Neural cell (in vitro differentiated cells): ENCODE measurements at regions not wholly inside any gene's neighbourhood (a gene's known extent, or its start where the extent isn't known, plus 50 kb on each side); places are given as distances from the start of the nearest gene placed in this dataset.

ENCODE experiments used
- CTCF ChIP-seq: fragments of 450-650 bp; IDR thresholded peaks from 2 replicates; pipeline ENCODE4 v1.5.1; 2014; ENCODE audit warnings: antibody characterized with exemption, mild to moderate bottlenecking, moderate library complexity; ENCODE audit not compliant: poor library complexity, severe bottlenecking
- EP300 ChIP-seq: fragments of 450-650 bp; conservative IDR thresholded peaks from 2 replicates; pipeline ENCODE4 v1.6.1; 2014; ENCODE audit warnings: antibody characterized with exemption, mild to moderate bottlenecking, moderate library complexity; ENCODE audit not compliant: poor library complexity, severe bottlenecking
- EZH2 ChIP-seq: fragments of 200-600, 300-800 bp; shearing (Covaris generic), sonication (generic); IDR thresholded peaks from 2 replicates; pipeline ENCODE4 v1.6.1; 2014; ENCODE audit warnings: antibody characterized with exemption, low read length, borderline replicate concordance, mild to moderate bottlenecking; ENCODE audit not compliant: insufficient read depth, poor library complexity, severe bottlenecking
- POLR2AphosphoS5 ChIP-seq: IDR thresholded peaks from 2 replicates; pipeline ENCODE4 v1.6.1; 2012
- RAD21 ChIP-seq: fragments of 450-650 bp; conservative IDR thresholded peaks from 2 replicates; pipeline ENCODE4 v1.6.1; 2014; ENCODE audit warnings: antibody characterized with exemption, mild to moderate bottlenecking, moderate library complexity
- REST ChIP-seq: IDR thresholded peaks from 2 replicates; pipeline ENCODE4 v1.6.1; 2012; ENCODE audit warnings: borderline replicate concordance
- SMC3 ChIP-seq: fragments of 450-650 bp; conservative IDR thresholded peaks from 2 replicates; pipeline ENCODE4 v1.6.1; 2014; ENCODE audit warnings: antibody characterized with exemption, mild to moderate bottlenecking, moderate library complexity; ENCODE audit not compliant: poor library complexity

DNA sequence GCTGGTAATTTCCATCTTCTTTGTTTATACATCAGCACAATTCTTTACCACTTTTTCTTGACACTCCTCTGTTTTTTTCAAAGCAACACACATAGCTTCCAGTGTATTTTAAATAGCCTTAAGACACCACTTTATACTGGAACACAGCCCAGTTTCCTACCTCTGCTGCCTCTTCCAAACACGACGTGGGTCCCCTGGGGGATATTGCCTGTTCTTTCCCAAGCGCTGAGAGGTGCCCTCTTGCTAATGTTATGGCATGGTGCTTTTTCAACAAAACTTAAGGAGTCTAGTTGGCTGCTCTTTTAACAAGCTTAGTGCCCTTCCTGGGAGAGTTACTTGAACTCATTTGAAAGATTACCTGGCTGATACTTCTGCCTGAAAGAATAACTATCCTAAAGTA lies 112.7 kb downstream of the OLFM4 start:
- TF ChIP-seq RAD21 (no peak), CTCF (no peak), REST (no peak), POLR2AphosphoS5 (no peak), SMC3 (no peak), EP300 (no peak), EZH2 (no peak)
